ENCODE measurements at regions not wholly inside any gene's neighbourhood (a gene's known extent, or its start where the extent isn't known, plus 50 kb on each side); places are given as distances from the start of the nearest gene placed in this dataset.

- CTCF ChIA-PET = interaction anchor here (1.0 to 1.4 kb wide), 3 partner anchors 266 to 291 kb away, joined by 3 to 4 read pairs (median 4); no protein-coding TSS in a partner anchor
- TF ChIP-seq EMX1 (CRISPR knock-in tag; IDR thresholded peaks at IDR 0.05) = no peak
- TF ChIP-seq NFYB (CRISPR knock-in tag; conservative IDR thresholded peaks at IDR 0.05; ENCODE audit: low read depth) = no peak
- TF ChIP-seq HMGXB4 (CRISPR knock-in tag; IDR thresholded peaks at IDR 0.05) = no peak
- TF ChIP-seq FOXP1 (CRISPR knock-in tag; IDR thresholded peaks at IDR 0.05; ENCODE audit: borderline replicate concordance) = no peak
- TF ChIP-seq NR1H2 (CRISPR knock-in tag; IDR thresholded peaks at IDR 0.05) = no peak
- TF ChIP-seq PREB (CRISPR knock-in tag; IDR thresholded peaks at IDR 0.05; ENCODE audit: borderline replicate concordance) = no peak
- no peak for TF ChIP-seq E2F5 (CRISPR knock-in tag; IDR thresholded peaks at IDR 0.05)
- no peak for TF ChIP-seq ZNF532 (CRISPR knock-in tag; IDR thresholded peaks at IDR 0.05; ENCODE audit: borderline replicate concordance)
- TF ChIP-seq MYBL2 (CRISPR knock-in tag; IDR thresholded peaks at IDR 0.05) = no peak
- TF ChIP-seq TEAD4 (CRISPR knock-in tag; IDR thresholded peaks at IDR 0.05) = no peak
- TF ChIP-seq ZNF423 (CRISPR knock-in tag; IDR thresholded peaks at IDR 0.05) = no peak
- no peak for TF ChIP-seq ELF4 (CRISPR knock-in tag; IDR thresholded peaks at IDR 0.05; ENCODE audit: low read depth)
- peaks cover 13% of the 10 kb centered on the region for H3K36me3 Mint-ChIP-seq
- POLR2A ChIA-PET = interaction anchor here (0.6 kb wide), 1 partner anchor 14 kb away, joined by 3 read pairs; no protein-coding TSS in a partner anchor
- peaks cover 3% of the 10 kb centered on the region; the same call in 1 of the 2 replicates for H3K4me1 Mint-ChIP-seq
- H3K9me3 Mint-ChIP-seq = peaks cover 20% of the 10 kb centered on the region
- H3K4me3 Mint-ChIP-seq = no peak overlapping the region
- no peak overlapping the region for H3K27ac Mint-ChIP-seq
- peak; percentile 72 for ATAC-seq
- H3K27me3 Mint-ChIP-seq (ENCODE audit: low read depth) = no peaks in the 10 kb centered on the region
- no peak for DNase-seq (ENCODE audit: low spot score)
These were observed 161.5 kb upstream of the MB21D2 start for GRCh38 chr3:193078996-193079753.

GRCh38 chr3:193080821-193081365, 160.1 kb upstream of the PLAAT1 start:
- CTCF ChIA-PET = no interaction called here
- peaks cover 3% of the 10 kb centered on the region; the same call in 1 of the 2 replicates for H3K4me1 Mint-ChIP-seq
- TF ChIP-seq SP1 (CRISPR knock-in tag; conservative IDR thresholded peaks at IDR 0.05) = no peak
- no peak for TF ChIP-seq EMX1 (CRISPR knock-in tag; IDR thresholded peaks at IDR 0.05)
- TF ChIP-seq ZNF423 (CRISPR knock-in tag; IDR thresholded peaks at IDR 0.05) = no peak
- TF ChIP-seq ZNF532 (CRISPR knock-in tag; IDR thresholded peaks at IDR 0.05; ENCODE audit: borderline replicate concordance) = no peak
- no peak for TF ChIP-seq NFE2L1 (CRISPR knock-in tag; IDR thresholded peaks at IDR 0.05)
- no peak for TF ChIP-seq CTCF (IDR thresholded peaks at IDR 0.05)
- POLR2A ChIA-PET = no interaction called here
- H3K27ac Mint-ChIP-seq = no peak overlapping the region
- H3K4me3 Mint-ChIP-seq = no peak overlapping the region
- ATAC-seq (no peak), DNase-seq (ENCODE audit: low spot score) (no peak)
- H3K27me3 Mint-ChIP-seq (ENCODE audit: low read depth) = no peaks in the 10 kb centered on the region
- H3K9me3 Mint-ChIP-seq = peaks cover 22% of the 10 kb centered on the region
- peaks cover 13% of the 10 kb centered on the region for H3K36me3 Mint-ChIP-seq
